ENCODE measurements at regions not wholly inside any gene's neighbourhood (a gene's known extent, or its start where the extent isn't known, plus 50 kb on each side); places are given as distances from the start of the nearest gene placed in this dataset.
"Not testable (repeated sequence)": the region's sequence is repeated elsewhere in the genome, so short reads cannot be mapped to it uniquely, and the experiment has no call there.

DNA sequence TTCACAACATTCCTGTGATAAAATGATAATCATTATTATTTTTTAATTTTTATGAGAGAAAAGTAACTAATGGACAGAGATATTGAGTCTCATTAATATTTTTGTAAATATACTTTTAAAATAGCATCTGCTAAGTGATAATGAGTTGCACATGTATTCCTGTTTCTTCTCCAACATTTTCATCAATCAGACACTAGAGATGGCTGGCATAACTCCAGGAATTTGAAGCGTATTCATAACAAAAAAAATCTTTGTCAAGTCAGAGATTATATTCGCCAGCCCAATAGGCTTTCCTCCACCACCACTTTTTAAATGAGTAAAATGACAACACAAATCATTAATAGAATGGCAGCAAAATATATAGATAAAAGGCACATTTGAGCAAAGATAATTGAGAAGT lies 524.0 kb upstream of the KCND2 start:
- no peak for DNase-seq

DNA sequence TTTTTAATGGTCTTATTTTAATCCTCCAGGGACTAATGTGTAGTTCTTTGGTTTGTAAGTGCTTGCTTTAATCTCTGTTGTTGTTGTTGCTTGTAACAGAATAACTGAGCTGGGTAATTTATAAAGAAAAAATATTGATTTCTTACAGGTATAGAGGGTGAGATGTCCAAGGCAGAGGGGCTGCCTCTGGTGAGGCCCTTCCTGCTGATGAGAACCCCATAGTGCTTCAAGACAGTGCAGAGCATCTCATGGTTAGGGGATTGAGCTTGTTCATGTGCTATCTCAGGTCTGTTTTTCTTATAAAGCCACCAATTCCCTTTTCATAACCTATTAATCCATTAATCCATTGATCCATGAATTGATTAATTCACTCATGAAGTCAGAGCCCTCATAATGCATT lies 516.3 kb upstream of the KCND2 start:
- no peak for DNase-seq

DNA sequence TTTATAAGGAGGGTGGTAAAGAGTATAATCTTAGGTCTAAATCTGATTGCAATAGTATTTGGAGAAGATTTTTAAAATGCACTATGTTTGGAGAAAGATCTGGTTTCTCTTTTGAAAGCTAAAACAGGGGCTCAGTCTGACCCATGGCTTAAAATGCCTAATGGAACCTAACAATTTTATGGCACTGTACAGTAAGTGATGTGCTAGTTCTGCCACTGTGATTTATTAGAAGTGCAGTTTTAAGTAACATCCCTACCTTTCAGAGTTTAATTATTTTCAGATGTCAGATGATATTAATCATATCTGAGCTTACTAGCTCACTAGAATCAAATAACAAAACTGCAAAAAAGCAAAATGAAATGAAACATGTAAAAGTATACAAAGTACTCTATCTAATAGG lies 514.7 kb upstream of the KCND2 start:
- DNase-seq: no peak

DNA sequence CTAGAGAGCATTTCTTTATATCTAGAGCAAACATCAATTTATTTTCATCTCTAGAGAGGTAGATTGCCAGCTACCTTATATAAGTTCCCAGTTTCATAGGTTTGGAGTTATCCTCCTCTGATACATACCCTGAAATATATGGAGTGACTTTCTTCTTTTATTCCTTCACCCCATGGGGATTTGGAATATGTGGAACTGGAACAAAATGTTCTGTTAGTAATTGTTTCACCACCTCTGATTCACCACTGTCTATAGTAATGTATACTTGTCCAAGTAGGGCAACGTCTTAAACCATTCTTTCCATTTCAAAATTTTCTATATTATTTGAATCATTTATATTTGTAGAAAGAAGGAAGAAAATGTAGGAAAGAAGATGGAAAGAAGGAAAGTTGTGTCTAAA lies 511.2 kb upstream of the KCND2 start:
- no peak for DNase-seq

DNA sequence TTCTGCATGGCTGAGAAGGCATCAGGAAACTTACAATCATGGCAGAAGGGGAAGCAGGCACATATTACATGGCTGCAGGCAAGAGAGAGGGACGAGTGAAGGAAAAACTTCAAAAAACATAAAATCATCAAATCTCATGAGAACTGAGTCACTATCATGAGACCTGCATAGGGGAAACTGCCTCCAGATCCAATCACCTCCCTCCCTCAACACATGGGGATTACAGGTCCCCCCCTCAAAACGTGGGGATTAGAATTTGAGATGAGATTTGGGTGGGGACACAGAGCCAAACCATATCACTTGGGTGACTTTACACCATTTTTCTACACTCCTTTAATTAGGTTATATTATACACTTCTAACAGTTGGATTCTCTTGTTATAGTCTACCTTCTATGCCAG lies 490.7 kb upstream of the KCND2 start:
- DNase-seq: no peak

DNA sequence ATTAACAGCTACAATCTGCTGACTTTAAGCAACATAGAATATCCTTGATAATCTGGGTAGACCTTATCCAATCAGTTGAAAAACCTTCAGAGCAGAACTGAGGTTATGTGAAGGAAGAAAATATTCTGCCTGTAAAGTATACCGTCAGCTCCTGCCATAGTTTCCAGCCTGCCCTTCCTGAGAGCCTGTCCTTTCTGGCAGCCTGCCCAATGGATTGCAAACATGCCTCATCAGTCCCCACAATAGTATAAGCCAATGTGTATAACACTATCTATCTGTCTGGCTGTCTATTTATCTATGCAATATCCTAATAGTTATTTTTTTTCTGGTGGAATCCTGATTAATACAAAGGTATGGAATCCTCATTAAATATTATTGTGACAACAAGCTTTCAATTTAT lies 489.2 kb upstream of the KCND2 start:
- DNase-seq: no peak

DNA sequence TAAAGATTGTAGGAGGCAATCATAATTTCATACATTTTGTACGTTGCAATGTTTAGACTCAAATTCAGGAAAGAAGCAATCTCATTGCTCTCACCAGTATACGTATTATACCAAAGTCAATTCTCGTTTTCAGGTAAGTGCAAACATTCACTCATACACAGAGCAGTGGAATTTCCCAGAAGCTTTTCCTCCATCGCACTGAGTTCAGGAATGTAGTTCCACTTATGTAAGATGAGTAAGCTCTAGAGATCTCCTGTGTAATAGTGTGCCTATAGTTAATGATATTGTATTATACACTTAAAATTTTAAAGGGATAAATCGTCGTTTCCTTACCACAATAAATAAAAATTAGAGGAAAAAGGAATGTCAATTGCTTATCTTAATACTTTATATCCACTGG lies 470.8 kb upstream of the KCND2 start:
- no peak for DNase-seq

DNA sequence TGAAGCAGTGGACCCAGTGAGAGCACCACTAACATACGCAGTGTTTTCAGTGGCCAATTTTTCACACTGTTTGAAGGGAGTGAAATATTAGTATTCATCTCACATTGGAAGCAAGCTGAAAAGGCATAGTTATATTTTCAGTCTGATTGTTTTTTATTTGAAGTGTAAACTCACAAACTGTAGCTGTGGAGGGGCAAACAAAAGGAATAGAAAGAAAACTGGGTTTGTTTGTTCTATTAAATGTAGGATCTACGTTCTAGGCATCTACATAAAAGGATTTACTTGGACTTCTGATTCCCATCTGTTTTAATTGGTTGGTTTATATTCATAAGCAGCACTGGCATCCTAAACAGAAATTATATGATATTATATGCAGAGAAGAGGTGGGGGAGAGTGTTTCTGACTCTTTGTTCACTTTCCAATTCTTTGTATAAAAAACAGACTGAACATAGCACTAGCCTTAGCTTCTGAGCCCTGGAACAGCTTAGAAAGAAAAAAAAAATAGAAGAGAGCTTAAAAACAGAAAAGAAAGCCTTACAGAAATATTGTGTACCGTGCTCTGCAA lies 447.8 kb upstream of the KCND2 start:
- DNase-seq: no peak

DNA sequence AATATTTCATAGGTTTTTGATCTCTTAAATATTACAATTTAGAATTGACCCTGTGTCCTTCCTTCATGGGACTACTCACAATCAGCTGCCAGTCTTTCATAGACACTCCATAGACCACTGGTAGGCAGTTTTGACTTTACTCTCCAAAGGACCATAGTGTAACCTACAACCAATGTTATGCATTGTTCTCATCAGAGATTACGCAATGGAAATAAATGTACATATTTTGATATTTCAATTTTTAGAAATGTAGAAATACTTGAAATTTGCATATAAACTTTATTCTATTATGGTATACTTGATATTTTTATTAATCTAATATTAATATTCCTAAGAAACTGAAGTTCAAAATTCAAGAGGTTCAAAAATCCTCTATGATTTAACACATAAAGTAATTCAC lies 446.4 kb upstream of the KCND2 start:
- no peak for DNase-seq

DNA sequence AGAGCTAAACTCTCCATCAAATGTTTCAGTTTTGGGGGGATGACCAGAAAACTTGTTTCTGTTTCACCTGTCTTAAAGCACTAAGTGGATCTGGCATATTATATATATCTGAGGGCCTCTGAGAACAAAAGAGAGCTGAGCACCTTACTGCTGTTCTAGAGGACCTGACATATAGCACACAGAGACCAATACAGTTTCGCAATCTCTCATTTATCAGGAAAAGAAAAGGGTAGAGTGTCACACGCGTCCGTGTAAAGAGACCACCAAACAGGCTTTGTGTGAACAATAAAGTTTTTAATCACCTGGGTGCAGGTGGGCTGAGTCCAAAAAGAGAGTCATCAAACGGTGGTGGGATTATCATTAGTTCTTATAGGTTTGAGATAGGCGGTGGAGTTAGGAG lies 434.5 kb upstream of the KCND2 start:
- DNase-seq: no peak

DNA sequence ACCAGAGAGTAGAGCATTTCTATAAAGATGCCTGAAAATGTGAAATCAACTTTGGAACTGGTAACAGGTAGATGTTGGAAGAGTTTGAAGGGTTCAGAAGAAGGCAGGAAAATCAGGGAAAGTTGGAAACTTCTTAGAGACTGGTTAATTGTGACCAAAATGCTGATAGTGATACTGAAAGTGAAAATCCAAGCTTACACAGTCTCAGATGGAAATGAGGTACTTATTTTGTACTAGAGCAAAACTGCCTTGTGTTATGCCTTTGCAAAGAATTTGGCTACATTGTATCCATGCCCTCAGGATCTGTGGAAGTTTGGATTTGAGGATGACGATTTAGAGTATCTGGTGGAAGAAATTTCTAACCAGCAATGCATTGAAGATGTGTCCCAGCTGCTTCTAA lies 430.6 kb upstream of the KCND2 start:
- no peak for DNase-seq

DNA sequence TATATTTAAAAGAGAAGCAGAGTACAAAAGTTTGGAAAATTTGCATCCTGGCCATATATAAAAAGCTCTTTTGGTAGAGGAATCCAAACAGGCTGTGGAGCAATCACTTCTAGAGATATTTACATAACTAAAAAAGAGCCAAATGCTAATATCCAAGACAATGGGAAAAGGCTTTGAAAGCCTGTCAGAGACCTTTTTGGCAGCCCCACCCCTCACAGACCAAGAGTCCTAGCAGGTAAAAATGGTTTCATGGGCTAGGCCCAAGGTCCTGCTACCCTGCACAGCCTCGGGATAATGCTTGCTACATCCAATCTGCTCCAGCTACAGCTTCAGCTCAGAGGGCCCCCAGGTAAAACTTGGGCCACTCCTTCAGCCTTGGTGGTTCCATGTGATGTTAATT lies 430.2 kb upstream of the KCND2 start:
- no peak for DNase-seq

DNA sequence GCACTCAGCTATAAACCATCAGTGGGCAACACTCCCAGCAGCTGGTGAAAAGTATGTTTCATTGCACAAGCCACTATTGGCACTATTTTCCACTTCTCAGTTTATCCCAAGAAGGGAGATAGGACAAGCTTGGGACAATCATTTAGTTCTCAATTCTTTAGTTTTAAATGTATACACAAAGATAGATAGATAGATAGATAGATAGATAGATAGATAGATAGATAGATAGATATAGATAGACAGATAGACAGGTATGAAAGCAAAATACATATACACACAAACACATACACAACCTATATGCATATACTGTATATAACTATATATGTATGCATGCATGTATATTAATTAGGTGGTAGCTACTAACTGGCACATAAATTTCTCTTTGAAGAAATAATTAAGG lies 411.6 kb upstream of the KCND2 start:
- no peak for DNase-seq

DNA sequence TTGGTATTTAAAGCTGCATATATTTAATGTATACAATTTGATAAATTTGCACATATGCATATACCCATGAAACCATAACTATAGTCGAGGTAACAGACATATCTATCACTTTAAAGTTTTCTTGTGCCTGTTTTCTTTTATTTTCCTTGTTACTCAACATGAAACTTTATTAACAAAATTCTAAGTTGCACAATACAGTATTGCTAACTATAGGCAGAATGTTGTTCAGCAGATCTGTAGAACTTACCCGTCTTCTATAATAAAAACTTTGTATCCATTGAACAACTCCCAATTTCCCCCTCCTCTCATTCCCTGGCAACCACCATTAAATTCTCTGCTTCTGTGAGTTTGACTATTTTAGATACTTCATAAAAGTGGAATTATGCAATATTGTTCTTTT lies 404.6 kb upstream of the KCND2 start:
- DNase-seq: no peak

DNA sequence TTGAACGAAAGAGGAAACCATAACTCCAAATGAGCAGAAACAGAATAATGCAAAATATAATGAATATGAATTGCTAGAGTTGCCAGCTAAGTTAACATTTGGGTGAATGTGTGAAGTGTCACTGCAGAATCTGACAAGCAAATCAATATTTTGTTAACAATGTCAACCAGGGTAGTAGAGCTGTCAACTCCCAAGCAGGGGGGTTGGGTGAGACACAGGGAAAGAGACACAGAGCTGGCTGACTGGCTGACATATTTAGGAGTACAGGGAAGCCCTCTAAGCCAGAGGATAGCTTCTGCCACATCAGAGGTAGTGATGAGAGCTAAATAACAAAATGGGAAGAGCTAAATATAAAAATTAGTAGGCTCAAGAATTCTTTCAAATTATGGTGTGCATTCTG lies 393.1 kb upstream of the KCND2 start:
- DNase-seq: no peak

DNA sequence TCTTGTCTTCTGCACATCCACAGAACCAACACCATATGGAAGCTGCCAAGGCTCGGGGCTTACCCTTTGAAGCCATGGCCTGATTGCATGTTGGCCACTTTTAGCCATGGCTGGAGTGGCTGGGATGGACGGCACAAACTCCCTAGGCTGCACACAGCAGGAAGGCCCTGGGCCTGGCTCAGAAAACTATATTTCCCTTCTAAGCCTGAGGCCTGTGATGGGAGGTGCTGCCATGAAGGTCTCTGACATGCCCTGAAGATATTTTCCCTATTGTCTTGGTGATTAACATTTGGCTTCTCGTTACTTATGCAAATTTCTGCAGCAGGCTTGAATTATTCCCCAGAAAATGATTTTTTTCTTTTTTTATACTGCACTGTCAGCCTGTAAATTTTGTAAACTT lies 387.0 kb upstream of the KCND2 start:
- DNase-seq: no peak

DNA sequence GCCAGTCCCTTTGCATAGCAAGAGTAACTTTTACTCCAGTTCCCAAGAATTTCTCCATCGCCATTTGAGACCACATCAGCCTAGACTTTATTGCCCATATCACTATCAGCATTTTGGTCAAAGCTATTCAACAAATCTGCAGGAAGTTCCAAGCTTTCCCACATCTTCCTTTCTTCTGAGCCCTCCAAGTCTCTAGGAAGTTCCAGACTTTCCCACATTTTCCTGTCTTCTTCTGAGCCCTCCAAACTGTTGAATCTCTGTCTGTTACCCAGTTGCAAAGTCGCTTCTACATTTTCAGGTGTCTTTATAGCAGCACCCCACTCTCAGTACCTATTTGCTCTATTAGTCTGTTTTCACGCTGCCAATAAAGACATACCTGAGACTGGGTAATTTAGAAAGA lies 386.4 kb upstream of the KCND2 start:
- not testable (repeated sequence) for DNase-seq

DNA sequence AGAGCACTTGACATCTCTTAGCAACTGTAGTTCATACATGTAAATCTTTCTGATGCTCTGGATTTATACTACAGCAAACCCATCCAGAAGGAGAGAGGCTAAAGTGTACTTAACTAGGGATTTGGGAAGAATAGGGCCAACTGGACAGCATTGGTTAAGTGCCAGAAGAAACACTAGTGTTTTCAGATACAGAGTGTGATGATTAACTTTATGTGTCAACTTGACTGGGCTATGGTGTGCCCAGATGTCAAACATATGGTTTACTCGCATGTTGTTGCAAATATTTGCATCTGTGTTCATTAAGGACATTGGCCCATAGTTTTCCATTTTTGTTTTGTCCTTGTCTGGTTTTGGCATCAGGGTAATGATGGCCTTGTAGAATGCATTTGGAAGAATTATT lies 384.7 kb upstream of the KCND2 start:
- no peak for DNase-seq

DNA sequence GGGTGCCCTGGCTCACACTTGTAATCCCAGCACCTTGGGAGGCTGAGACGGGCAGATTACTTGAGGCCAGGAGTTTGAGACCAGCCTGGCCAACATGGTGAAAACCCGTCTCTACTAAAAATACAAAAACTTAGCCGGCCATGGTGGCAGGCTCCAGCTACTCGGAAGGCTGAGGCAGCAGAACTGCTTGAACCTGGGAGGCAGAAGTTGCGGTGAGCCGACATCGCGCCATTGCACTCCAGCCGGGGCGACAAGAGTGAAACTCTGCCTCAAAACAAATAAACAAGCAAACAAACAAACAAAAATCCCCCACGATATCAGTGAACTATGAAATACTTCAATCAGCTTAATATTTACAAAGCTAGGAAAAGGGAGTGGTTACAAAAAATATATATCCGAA lies 382.3 kb upstream of the KCND2 start:
- DNase-seq: no peak

DNA sequence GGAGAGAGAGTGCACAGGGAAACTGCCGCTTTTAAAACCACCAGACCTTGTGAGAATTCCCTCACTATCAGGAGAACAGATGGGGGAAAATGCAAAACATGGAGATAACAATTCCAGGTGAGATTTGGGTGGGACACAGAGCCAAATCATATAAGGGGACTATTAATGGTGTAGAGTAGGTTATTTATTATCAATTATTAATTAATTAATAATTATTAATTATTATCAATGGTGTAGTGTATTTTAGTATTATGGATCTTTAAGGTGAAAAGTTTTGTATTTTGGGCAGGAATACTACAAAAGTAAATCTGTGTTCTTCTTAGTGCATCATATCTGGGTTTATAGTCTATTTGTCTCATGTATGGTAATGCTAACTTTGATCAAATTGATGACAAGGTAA lies 377.7 kb upstream of the KCND2 start:
- DNase-seq: no peak

DNA sequence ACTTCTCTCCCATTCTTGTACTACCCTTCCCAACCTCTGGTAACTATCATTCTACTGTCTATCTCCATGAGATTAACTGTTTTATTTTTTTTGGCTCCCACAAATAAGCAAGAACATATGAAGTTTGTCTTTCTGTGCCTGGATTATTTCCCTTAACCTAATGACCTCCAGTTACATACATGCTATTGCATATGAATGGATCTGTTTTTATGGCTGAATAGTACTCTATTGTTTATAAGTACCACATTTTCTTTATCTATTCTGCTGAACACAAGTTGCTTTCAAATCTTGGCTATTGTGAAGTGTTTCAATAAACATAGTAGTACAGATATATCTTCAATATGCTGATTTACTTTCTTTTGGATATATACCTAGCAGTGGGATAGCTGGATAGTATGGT lies 376.6 kb upstream of the KCND2 start:
- DNase-seq: no peak

DNA sequence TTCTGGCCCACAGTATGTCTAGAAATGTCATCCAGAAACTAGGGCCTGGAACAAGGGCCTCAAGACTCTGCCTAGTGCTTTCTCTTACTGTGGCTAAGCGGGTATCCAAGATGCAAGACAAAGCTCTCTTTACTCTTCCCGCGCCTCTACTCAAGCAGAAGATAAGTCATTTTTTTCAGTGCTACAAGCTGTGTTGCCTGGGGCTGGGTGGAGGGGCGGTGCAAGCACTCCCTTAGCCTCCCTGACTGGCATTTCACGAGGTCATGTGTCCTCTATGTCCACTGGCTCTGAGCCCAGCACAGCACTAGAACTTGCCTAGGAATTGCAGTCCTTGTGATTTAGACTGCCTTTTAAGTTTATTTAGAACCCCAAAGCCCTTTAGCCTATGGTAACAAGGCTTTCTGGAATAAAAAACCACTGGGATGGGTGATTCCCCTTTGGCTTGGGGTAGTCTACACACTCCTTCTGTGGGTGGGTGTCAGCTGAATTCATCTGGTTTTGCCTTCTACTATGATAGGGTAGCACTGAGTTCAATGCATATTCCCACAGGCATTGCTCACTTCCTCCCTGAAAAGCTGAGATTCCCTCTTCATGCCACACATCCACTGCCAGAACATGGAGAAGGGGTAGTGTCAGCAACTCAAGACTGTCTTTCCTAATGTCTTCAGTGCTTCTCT lies 371.8 kb upstream of the KCND2 start:
- DNase-seq: no peak

DNA sequence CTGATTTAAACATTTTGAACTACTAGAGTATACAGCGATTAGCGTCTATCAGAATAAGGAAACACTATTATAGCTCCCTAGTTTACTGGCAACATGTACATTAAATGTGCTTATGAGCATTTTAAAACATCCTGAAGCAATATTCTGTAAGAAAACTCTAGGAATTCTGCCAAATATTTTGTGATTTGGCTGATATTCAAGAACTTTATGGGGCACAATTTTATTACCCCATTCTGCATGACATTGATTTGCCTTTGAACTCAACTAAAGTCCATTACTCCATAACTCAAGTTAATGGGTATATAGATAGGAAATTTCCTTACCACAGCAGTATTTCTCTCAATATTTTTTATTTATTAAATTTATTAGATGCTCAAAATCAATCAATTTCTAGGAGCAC lies 369.9 kb upstream of the KCND2 start:
- no peak for DNase-seq

DNA sequence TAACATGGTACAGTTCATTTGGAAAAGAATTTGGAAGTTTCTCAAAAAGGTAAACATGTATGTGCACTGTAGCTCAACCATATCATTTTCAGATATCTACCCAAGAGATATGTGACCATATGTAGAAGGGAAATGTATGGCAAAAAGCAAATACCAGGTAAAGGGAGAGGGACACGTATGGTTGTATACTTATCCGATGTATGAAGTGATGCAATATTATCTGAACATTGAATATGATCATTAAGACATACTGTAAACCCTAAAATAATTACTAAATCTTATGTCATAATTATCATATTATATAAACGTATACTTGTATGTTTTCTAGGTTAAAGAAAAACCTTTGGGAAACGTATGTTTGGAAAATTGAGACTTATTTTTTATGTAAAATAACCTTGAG lies 367.5 kb upstream of the KCND2 start:
- DNase-seq: no peak

DNA sequence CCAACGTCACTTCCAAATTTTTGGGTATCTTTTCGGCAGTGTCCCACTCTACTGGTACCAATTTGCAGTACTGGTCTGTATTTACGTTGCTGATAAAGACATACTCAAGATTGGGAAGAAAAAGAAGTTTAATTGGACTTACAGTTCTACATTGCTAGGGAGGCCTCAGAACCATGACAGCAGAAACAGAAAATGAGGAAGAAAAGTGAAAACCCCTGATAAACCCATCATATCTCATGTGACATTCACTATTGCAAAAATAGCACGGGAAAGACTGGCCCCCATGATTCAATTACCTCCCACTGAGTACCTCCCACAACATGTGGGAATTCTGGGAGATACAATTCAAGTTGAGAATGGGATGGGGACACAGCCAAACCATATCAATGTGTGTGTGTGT lies 364.0 kb upstream of the KCND2 start:
- no peak for DNase-seq

DNA sequence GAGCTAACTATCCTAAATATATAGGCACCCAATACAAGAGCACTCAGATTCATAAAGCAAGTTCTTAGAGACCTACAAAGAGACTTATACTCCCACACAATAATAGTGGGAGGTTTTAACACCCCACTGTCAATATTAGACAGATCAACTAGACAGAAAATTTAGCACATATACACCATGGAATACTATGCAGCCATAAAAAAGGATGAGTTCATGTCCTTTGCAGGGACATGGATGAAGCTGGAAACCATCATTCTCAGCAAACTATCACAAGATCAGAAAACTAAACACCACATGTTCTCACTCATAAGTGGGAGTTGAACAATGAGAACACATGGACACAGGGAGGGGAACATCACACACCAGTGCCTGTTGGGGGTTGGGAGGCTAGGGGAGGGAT lies 358.9 kb upstream of the KCND2 start:
- not testable (repeated sequence) for DNase-seq

Measured in NCI-H1436 (cell line).